Retinal pigment epithelial cell (primary cell): ENCODE measurements at regions not wholly inside any gene's neighbourhood (a gene's known extent, or its start where the extent isn't known, plus 50 kb on each side); places are given as distances from the start of the nearest gene placed in this dataset.

Experiments
- DNase-seq: peaks from one replicate; pipeline ENCODE4 v3.0.0-alpha.2; 2010; ENCODE audit warnings: low read depth
- H3K4me3 ChIP-seq: 2 replicates; pipeline ENCODE4 v1.5.1; 2011; ENCODE audit warnings: mild to moderate bottlenecking, low read length, control low read depth, moderate library complexity
- TF ChIP-seq, protein P1 (sequence below): conservative IDR thresholded peaks from 2 replicates; pipeline ENCODE4 v1.5.1; 2011; ENCODE audit warnings: low read depth, low read length, control low read depth, inconsistent platforms

DNA sequence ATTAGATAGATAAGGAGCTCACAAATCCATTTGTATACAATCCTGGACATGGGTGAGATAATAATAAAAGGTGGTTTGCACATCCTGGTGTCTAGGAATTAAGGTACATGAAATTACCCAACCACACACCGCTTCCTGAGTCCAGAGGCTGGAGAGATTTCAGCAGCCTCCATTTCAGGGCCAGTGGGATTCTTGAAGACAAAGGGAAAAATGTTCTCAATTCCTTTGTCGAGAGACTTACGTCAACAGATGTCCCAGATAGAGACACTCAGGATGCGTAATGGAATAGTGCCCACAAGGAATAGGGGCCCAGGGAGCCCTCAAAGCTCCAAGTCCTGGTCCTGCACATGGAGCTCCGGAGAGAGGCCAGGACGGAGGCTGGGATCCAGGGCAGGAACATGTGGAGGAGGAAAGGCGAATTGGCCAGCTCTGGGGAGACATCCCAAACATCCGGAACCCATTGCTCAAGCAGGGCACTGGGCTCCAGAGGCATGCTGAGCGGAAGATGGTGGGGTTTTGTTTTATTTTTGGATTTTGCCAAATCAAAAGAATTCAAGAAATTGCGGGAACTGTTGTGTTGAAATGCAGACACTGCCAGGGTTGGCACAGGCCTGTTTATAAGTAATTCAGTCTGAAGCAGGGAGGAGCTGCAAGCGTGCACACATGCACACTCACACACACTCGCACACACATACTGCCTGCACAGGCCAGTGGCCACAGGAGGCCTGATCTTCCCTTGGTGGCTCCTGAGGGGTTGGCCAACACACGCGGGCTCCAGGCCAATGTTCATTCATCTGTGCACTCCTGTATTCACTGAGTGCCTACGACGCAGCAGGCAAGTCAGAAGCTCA lies 97.2 kb downstream of the NOG start:
- no peak for DNase-seq
- no peak overlapping the region for H3K4me3 ChIP-seq
- TF ChIP-seq, protein P1, sequence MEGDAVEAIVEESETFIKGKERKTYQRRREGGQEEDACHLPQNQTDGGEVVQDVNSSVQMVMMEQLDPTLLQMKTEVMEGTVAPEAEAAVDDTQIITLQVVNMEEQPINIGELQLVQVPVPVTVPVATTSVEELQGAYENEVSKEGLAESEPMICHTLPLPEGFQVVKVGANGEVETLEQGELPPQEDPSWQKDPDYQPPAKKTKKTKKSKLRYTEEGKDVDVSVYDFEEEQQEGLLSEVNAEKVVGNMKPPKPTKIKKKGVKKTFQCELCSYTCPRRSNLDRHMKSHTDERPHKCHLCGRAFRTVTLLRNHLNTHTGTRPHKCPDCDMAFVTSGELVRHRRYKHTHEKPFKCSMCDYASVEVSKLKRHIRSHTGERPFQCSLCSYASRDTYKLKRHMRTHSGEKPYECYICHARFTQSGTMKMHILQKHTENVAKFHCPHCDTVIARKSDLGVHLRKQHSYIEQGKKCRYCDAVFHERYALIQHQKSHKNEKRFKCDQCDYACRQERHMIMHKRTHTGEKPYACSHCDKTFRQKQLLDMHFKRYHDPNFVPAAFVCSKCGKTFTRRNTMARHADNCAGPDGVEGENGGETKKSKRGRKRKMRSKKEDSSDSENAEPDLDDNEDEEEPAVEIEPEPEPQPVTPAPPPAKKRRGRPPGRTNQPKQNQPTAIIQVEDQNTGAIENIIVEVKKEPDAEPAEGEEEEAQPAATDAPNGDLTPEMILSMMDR, result no peak

DNA sequence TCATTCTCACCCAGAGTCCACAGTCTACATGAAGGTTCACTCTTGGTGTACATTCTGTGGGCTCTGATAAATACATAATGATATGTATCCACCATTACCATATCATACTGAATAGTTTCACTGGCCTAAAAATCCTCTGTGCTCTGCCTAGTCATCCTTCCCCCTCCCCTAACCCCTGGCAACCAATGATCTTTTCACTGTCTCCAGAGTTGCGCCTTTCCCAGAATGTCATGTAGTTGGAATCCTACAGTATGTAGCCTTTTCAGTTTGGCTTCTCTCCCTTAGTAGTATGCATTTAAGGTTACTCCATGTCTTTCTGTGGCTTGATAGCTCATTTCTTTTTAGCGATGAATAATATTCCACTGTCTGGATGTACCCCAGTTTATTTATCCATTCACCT lies 101.3 kb downstream of the NOG start:
- H3K4me3 ChIP-seq, result no peak overlapping the region
- TF ChIP-seq, protein P1, result no peak
- DNase-seq, result no peak

DNA sequence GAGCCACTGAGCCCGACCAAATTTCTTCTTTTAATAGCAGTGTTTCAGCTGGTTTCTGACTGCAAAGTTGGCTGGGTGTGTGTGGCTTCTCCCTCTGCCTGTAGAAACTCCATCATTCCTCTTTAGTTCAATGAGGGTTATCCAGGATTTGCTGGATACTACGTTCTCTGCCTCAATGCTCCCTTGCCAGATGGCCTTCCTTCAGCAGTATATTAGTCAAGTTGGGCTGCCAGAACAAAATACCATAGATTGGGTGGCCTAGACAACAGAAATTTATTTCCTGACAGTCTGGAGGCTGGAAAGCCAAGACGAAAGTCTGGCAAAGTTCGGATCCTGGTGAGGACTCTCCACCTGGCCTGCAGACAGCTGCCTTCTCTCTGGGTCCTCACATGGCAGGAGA lies 103.7 kb downstream of the NOG start:
- TF ChIP-seq, protein P1, result no peak
- no peak for DNase-seq
- H3K4me3 ChIP-seq, result no peak overlapping the region

DNA sequence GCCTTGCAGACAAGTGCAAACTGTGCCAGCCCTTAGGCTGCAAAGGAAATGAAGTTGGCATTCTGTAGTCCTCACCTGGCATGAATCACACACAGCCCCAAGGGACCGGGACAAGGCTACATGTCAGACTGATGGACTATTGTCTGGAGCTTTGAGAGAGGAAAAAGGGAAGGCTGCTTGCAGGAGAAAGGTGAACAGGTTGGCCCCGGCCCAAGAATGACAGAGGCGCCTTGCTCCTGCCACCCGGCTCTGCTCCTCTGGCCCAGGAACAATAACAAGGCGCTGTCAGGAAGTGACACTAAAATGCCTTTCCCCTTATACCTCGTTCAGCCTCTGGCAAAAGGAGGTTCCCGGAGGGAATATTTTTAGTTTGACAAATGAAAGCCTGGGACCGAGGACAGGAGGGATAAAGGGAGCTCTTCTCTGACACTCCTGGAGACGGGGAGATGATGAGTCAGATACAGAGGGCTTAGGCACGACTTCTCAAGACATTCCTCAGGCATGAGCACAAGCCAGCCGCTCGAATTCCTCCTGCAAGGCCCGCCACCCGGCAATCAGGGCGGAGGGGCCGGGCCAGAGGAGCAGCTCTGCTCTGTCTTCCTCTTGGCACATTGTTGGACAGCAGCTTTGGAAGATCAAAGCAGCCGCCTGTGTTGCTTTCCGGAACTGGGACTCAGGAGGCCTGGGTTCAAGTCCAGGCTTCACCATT lies 105.8 kb downstream of the NOG start:
- TF ChIP-seq, protein P1, result no peak
- no peak overlapping the region for H3K4me3 ChIP-seq
- DNase-seq, result peak; percentile 69

GRCh38 chr17:56700919-56701420 lies 107.5 kb downstream of the NOG start:
- DNase-seq, result no peak
- H3K4me3 ChIP-seq, result no peak overlapping the region
- TF ChIP-seq, protein P1, result no peak

GRCh38 chr17:56707312-56708219 lies 114.1 kb downstream of the NOG start:
- no peak overlapping the region for H3K4me3 ChIP-seq
- TF ChIP-seq, protein P1, result no peak
- no peak for DNase-seq
